H9 (cell line): ENCODE measurements at regions not wholly inside any gene's neighbourhood (a gene's known extent, or its start where the extent isn't known, plus 50 kb on each side); places are given as distances from the start of the nearest gene placed in this dataset.

Experiments
- DNase-seq: peaks from one replicate; pipeline ENCODE4 v3.0.0-alpha.2; 2017
- H2AFZ ChIP-seq: one replicate; pipeline ENCODE4 v1.6.1; 2013; ENCODE audit warnings: mild to moderate bottlenecking, low read length, control low read depth, moderate library complexity
- H2AK5ac ChIP-seq: 2 replicates; pipeline ENCODE4 v1.6.1; 2013; ENCODE audit warnings: low read length, control low read depth, mixed read lengths; ENCODE audit not compliant: insufficient read length
- H2BK120ac ChIP-seq: one replicate; pipeline ENCODE4 v1.6.1; 2013; ENCODE audit warnings: low read depth, mild to moderate bottlenecking, low read length, control low read depth, inconsistent platforms; ENCODE audit not compliant: poor library complexity, severe bottlenecking
- H2BK12ac ChIP-seq: 2 replicates; pipeline ENCODE4 v1.6.1; 2013; ENCODE audit warnings: low read length, control low read depth, mixed read lengths, low read depth; ENCODE audit not compliant: insufficient read length
- H2BK15ac ChIP-seq: 2 replicates; pipeline ENCODE4 v1.6.1; 2013; ENCODE audit warnings: low read depth, low read length, control low read depth
- H2BK20ac ChIP-seq: one replicate; pipeline ENCODE4 v1.6.1; 2013; ENCODE audit warnings: low read depth, mild to moderate bottlenecking, low read length, control low read depth, inconsistent platforms; ENCODE audit not compliant: poor library complexity, severe bottlenecking
- H2BK5ac ChIP-seq: 2 replicates; pipeline ENCODE4 v1.6.1; 2013; ENCODE audit warnings: low read length, control low read depth, mixed read lengths; ENCODE audit not compliant: insufficient read length
- H3K14ac ChIP-seq: 2 replicates; pipeline ENCODE4 v1.6.1; 2013; ENCODE audit warnings: low read length, control low read depth; ENCODE audit not compliant: insufficient read depth
- H3K18ac ChIP-seq: 2 replicates; pipeline ENCODE4 v1.6.1; 2013; ENCODE audit warnings: low read depth, mild to moderate bottlenecking, mixed read lengths, low read length, control low read depth; ENCODE audit not compliant: insufficient read length
- H3K23ac ChIP-seq: 2 replicates; pipeline ENCODE4 v1.6.1; 2013; ENCODE audit warnings: low read length, control low read depth, mixed read lengths, low read depth; ENCODE audit not compliant: insufficient read length
- H3K23me2 ChIP-seq: 2 replicates; pipeline ENCODE4 v1.6.1; 2013; ENCODE audit warnings: low read depth, mild to moderate bottlenecking, mixed read lengths, low read length, control low read depth; ENCODE audit not compliant: insufficient read length, poor library complexity, severe bottlenecking
- H3K27ac ChIP-seq: 2 replicates; pipeline ENCODE4 v1.5.1; 2013; ENCODE audit warnings: low read length, control low read depth, mixed read lengths, low read depth; ENCODE audit not compliant: insufficient read length
- H3K27me3 ChIP-seq: 2 replicates; pipeline ENCODE4 v1.6.1; 2013; ENCODE audit warnings: low read length, control low read depth, inconsistent platforms; ENCODE audit not compliant: insufficient read depth
- H3K4ac ChIP-seq: 2 replicates; pipeline ENCODE4 v1.6.1; 2013; ENCODE audit warnings: low read depth, mild to moderate bottlenecking, control low read depth, inconsistent platforms, low read length, moderate library complexity
- H3K4me1 ChIP-seq: 2 replicates; pipeline ENCODE4 v1.6.1; 2013; ENCODE audit warnings: low read length, control low read depth, inconsistent platforms; ENCODE audit not compliant: insufficient read depth
- H3K4me2 ChIP-seq: 2 replicates; pipeline ENCODE4 v1.6.1; 2013; ENCODE audit warnings: low read length, control low read depth, mixed read lengths; ENCODE audit not compliant: insufficient read length, insufficient read depth
- H3K56ac ChIP-seq: 2 replicates; pipeline ENCODE4 v1.6.1; 2013; ENCODE audit warnings: low read depth, mild to moderate bottlenecking, mixed read lengths, low read length, control low read depth; ENCODE audit not compliant: insufficient read length
- H3K79me1 ChIP-seq: 2 replicates; pipeline ENCODE4 v1.6.1; 2013; ENCODE audit warnings: low read depth, mild to moderate bottlenecking, moderate library complexity, low read length, control low read depth, inconsistent platforms; ENCODE audit not compliant: insufficient read depth, poor library complexity, severe bottlenecking
- H3K79me2 ChIP-seq: 2 replicates; pipeline ENCODE4 v1.6.1; 2013; ENCODE audit warnings: low read length, control low read depth, inconsistent platforms; ENCODE audit not compliant: insufficient read depth
- H3K9ac ChIP-seq: 2 replicates; pipeline ENCODE4 v1.6.1; 2013; ENCODE audit warnings: low read length, control low read depth, mixed read lengths; ENCODE audit not compliant: insufficient read length; ENCODE audit errors: extremely low read depth
- H3K9me3 ChIP-seq: one replicate; pipeline ENCODE4 v1.6.1; 2013; ENCODE audit warnings: low read depth, low read length, inconsistent platforms; ENCODE audit not compliant: control insufficient read depth
- H3T11ph ChIP-seq: one replicate; pipeline ENCODE4 v1.6.1; 2013; ENCODE audit warnings: mild to moderate bottlenecking, low read length, control low read depth, inconsistent platforms
- H4K20me1 ChIP-seq: one replicate; pipeline ENCODE4 v1.6.1; 2013; ENCODE audit not compliant: control insufficient read depth, insufficient read length, insufficient read depth
- H4K5ac ChIP-seq: 2 replicates; pipeline ENCODE4 v1.6.1; 2013; ENCODE audit warnings: low read depth, mild to moderate bottlenecking, mixed read lengths, low read length, control low read depth; ENCODE audit not compliant: insufficient read length
- H4K8ac ChIP-seq: replicated peaks from 2 replicates; pipeline ENCODE4 v1.6.1; 2013; ENCODE audit warnings: low read length, control low read depth, mixed read lengths, low read depth; ENCODE audit not compliant: insufficient read length
- H4K91ac ChIP-seq: 2 replicates; pipeline ENCODE4 v1.6.1; 2013; ENCODE audit warnings: low read depth, mild to moderate bottlenecking, moderate library complexity, mixed read lengths, low read length, control low read depth; ENCODE audit not compliant: insufficient read length
- H3K27ac Mint-ChIP-seq, 3 experiments: 2 replicates in 2 of 3; 3 replicates in 1 of 3; pipeline ENCODE4 v1.8.0; 2020 to 2021; ENCODE audit warnings: mixed read lengths in 3 of 3, mild to moderate bottlenecking in 1 of 3, moderate library complexity in 1 of 3
- H3K27me3 Mint-ChIP-seq: 2 replicates; pipeline ENCODE4 v1.8.0; 2021; ENCODE audit warnings: low read depth, mild to moderate bottlenecking, moderate library complexity, mixed read lengths
- H3K36me3 Mint-ChIP-seq, 3 experiments: 2 replicates in 2 of 3; 3 replicates in 1 of 3; pipeline ENCODE4 v1.8.0; 2020 to 2021; ENCODE audit warnings: low read depth in 3 of 3, mixed read lengths in 3 of 3; ENCODE audit not compliant: insufficient read depth in 1 of 3
- H3K4me1 Mint-ChIP-seq, 2 experiments: 2 replicates each; pipeline ENCODE4 v1.8.0; 2020; ENCODE audit warnings: mixed read lengths in 2 of 2
- H3K4me3 Mint-ChIP-seq, 2 experiments: 2 replicates in 1 of 2; 3 replicates in 1 of 2; pipeline ENCODE4 v1.8.0; 2020 to 2021; ENCODE audit warnings: mild to moderate bottlenecking in 2 of 2, mixed read lengths in 2 of 2, moderate library complexity in 1 of 2
- H3K9me3 Mint-ChIP-seq, 2 experiments: 2 replicates in 1 of 2; 3 replicates in 1 of 2; pipeline ENCODE4 v1.8.0; 2020; ENCODE audit warnings: mild to moderate bottlenecking in 2 of 2, mixed read lengths in 2 of 2, moderate library complexity in 1 of 2
- WGBS: extraction: QIAGEN DNeasy Blood & Tissue Kit; methylation state at CpG from one replicate; pipeline ENCODE4 v1.1.7; 2013; ENCODE audit warnings: missing lambda C conversion rate, low lambda C conversion rate, mixed read lengths; ENCODE audit not compliant: insufficient read length; ENCODE audit errors: extremely low coverage; 5-methylcytosine and 5-hydroxymethylcytosine counted together
- TF ChIP-seq, protein P1 (sequence below): fragments of 200-600 bp; sonication (generic); conservative IDR thresholded peaks from 3 replicates; pipeline ENCODE4 v1.8.0; 2021; ENCODE audit warnings: antibody characterized with exemption, mild to moderate bottlenecking

DNA sequence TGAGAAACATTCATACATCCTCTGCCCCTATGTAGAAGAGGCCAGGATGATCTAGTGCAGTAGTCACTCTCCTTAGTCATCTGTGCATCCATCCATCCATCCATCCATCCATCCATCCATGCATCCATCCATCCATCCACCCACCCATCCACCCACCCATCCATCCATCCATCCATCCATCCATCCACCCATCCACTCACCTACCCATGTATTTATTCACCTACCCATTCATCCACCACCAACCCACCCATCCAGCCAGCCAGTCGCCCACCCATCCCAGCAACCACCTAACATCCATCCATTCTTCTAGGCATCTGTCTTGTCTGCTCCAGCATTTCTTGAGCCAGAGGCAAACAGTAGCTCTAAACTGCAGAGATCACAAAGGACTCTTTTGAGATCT, 87.1 kb downstream of the MSX2 start:
- Histone ChIP-seq H4K20me1 (no peaks in the 10 kb centered on the region), H2BK120ac (no peak overlapping the region), H3K79me1 (no peaks in the 10 kb centered on the region), H3K56ac (no peak overlapping the region), H3K14ac (no peak overlapping the region), H3K18ac (no peak overlapping the region), H2BK12ac (no peak overlapping the region), H3K4ac (no peak overlapping the region), H3K27ac (no peak overlapping the region), H3K27me3 (no peaks in the 10 kb centered on the region), H3K79me2 (no peaks in the 10 kb centered on the region), H3K23me2 (no peaks in the 10 kb centered on the region), H3K9me3 (no peaks in the 10 kb centered on the region), H4K8ac (no peak overlapping the region), H2AK5ac (no peak overlapping the region), H2BK5ac (no peak overlapping the region), H3T11ph (no peak overlapping the region), H3K9ac (no peak overlapping the region), H2AFZ (no peak overlapping the region), H4K5ac (no peak overlapping the region), H4K91ac (no peak overlapping the region), H2BK20ac (no peak overlapping the region), H2BK15ac (no peak overlapping the region), H3K4me2 (no peak overlapping the region), H3K4me1 (no peaks in the 10 kb centered on the region), H3K23ac (no peak overlapping the region)
- DNase-seq, result no peak
- H3K36me3 Mint-ChIP-seq, result 0 out of 7 replicates have a peak, but pooled peaks cover 0 to 6% (median 0%) of the 10 kb centered on the region in 3 experiments
- no peak overlapping the region for H3K27ac Mint-ChIP-seq
- H3K27me3 Mint-ChIP-seq, result no peaks in the 10 kb centered on the region; the same call in 1 of the 2 replicates
- H3K4me1 Mint-ChIP-seq, result peaks cover 3 to 6% of the 10 kb centered on the region in 2 experiments; a peak in 2 of 4 replicates
- WGBS, result no CpG with 5 or more reads among the region's 1 CpG
- TF ChIP-seq, protein P1, sequence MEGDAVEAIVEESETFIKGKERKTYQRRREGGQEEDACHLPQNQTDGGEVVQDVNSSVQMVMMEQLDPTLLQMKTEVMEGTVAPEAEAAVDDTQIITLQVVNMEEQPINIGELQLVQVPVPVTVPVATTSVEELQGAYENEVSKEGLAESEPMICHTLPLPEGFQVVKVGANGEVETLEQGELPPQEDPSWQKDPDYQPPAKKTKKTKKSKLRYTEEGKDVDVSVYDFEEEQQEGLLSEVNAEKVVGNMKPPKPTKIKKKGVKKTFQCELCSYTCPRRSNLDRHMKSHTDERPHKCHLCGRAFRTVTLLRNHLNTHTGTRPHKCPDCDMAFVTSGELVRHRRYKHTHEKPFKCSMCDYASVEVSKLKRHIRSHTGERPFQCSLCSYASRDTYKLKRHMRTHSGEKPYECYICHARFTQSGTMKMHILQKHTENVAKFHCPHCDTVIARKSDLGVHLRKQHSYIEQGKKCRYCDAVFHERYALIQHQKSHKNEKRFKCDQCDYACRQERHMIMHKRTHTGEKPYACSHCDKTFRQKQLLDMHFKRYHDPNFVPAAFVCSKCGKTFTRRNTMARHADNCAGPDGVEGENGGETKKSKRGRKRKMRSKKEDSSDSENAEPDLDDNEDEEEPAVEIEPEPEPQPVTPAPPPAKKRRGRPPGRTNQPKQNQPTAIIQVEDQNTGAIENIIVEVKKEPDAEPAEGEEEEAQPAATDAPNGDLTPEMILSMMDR, result no peak
- H3K9me3 Mint-ChIP-seq, result peaks cover 0 to 5% of the 10 kb centered on the region in 2 experiments; a peak in 1 of 5 replicates
- no peak overlapping the region for H3K4me3 Mint-ChIP-seq
